ENCODE measurements at regions not wholly inside any gene's neighbourhood (a gene's known extent, or its start where the extent isn't known, plus 50 kb on each side); places are given as distances from the start of the nearest gene placed in this dataset.

DNA sequence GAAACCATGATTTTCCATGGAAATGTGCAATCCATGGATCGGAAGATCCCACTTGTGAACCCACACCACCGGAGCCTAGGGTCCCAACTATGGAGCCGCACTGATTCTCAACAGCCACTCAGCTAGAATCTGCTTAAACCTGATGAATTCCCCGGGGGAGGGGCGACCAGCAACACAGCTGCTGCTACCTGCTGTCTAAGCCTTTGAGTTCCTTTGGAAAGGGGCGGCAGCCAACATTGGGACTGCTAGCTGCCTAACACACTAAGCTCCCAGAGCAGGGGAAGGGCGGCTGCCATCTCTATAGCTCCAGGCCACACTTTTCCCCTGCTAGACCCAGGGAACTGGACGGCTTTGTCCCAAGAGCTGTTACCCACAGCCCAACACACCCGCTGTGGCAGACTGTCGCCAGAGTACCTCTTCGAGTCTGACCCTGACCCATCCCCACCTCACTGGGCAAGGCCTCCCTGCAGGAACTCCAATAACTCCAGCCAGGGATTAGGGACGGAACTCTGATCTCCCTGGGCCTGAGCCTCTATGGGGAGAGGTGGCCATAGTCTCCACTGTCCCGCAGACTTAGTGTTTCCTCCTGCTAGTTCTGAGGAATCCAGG is 205.8 kb upstream of the SLC16A7 start:
- intact Hi-C loops (cut with micrococcal nuclease) = no loop called here
- ChIA-PET CTCF (no interaction called here), RAD21 (ENCODE audit: low non-redundant PET in 1 of 2, low total read pairs in 2 of 2, uncharacterized antibody in 2 of 2, unreplicated experiment in 2 of 2) (no interaction called here)

More for the DNA sequence above, 205.8 kb upstream of the SLC16A7 start:
- DNase-seq (ENCODE audit: low read depth, low spot score) (no peak), ATAC-seq (no peak)
- Histone ChIP-seq H3K27ac (ENCODE audit: low read depth, low read length) (no peak overlapping the region), H3K36me3 (ENCODE audit: control insufficient read depth in 1 of 2, insufficient read depth in 2 of 2, low read length in 2 of 2) (no peaks in the 10 kb centered on the region), H3K9me3 (ENCODE audit: control insufficient read depth in 1 of 2, insufficient read depth in 1 of 2, low read depth in 1 of 2, low read length in 2 of 2) (no peaks in the 10 kb centered on the region), H4K20me1 (ENCODE audit: insufficient read depth) (no peaks in the 10 kb centered on the region), H3K9ac (ENCODE audit: low read length) (no peak overlapping the region), H3K4me2 (ENCODE audit: low read length) (no peak overlapping the region), H2AFZ (ENCODE audit: low read depth, low read length, poor library complexity, severe bottlenecking) (no peak overlapping the region), H3K27me3 (ENCODE audit: insufficient read depth, low read length) (no peaks in the 10 kb centered on the region), H3K9me2 (ENCODE audit: insufficient read depth) (no peaks in the 10 kb centered on the region), H3K4me3 (replicated peaks in 1 of 2; ENCODE audit: low read depth in 1 of 2, low read length in 2 of 2) (no peak overlapping the region), H3K4me1 (ENCODE audit: control insufficient read depth in 1 of 2, insufficient read depth in 2 of 2, low read length in 2 of 2) (no peaks in the 10 kb centered on the region), H3K79me2 (ENCODE audit: insufficient read depth, low read length) (no peaks in the 10 kb centered on the region)
- no peak for TF ChIP-seq TCF7L2 (IDR thresholded peaks at IDR 0.05; ENCODE audit: borderline replicate concordance, extremely low read depth, insufficient read depth, insufficient read length)
- no peak for TF ChIP-seq MAX (IDR thresholded peaks at IDR 0.05)
- TF ChIP-seq POLR2AphosphoS5 (IDR thresholded peaks at IDR 0.05; ENCODE audit: low read depth, low read length) = no peak
- TF ChIP-seq EZH2 (IDR thresholded peaks at IDR 0.05) = no peak
- TF ChIP-seq REST (IDR thresholded peaks at IDR 0.05; ENCODE audit: low read depth) = no peak
- TF ChIP-seq, protein P1, sequence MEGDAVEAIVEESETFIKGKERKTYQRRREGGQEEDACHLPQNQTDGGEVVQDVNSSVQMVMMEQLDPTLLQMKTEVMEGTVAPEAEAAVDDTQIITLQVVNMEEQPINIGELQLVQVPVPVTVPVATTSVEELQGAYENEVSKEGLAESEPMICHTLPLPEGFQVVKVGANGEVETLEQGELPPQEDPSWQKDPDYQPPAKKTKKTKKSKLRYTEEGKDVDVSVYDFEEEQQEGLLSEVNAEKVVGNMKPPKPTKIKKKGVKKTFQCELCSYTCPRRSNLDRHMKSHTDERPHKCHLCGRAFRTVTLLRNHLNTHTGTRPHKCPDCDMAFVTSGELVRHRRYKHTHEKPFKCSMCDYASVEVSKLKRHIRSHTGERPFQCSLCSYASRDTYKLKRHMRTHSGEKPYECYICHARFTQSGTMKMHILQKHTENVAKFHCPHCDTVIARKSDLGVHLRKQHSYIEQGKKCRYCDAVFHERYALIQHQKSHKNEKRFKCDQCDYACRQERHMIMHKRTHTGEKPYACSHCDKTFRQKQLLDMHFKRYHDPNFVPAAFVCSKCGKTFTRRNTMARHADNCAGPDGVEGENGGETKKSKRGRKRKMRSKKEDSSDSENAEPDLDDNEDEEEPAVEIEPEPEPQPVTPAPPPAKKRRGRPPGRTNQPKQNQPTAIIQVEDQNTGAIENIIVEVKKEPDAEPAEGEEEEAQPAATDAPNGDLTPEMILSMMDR (IDR thresholded peaks at IDR 0.05 in 2 of 3, conservative IDR thresholded peaks at IDR 0.05 in 1 of 3; ENCODE audit: borderline replicate concordance in 1 of 3, insufficient read depth in 1 of 3, low read depth in 2 of 3, low read length in 2 of 3) = no peak
- POLR2A ChIA-PET = no interaction called here
- no TSS peak for BruUV-seq (replicated peaks)
